CD4-positive, alpha-beta T cell treated with Interleukin-21 for 1 hour (primary cell): ENCODE measurements at regions not wholly inside any gene's neighbourhood (a gene's known extent, or its start where the extent isn't known, plus 50 kb on each side); places are given as distances from the start of the nearest gene placed in this dataset.
"Not testable (repeated sequence)": the region's sequence is repeated elsewhere in the genome, so short reads cannot be mapped to it uniquely, and the experiment has no call there.

ENCODE experiments used
- DNase-seq: peaks from one replicate; pipeline ENCODE4 v3.0.0-alpha.2; 2020

GRCh38 chr1:208475951-208476845 is 232.0 kb upstream of the PLXNA2 start:
- DNase-seq: no peak

- DNase-seq: no peak
Measured at GRCh38 chr1:208476846-208477170, 232.6 kb upstream of the PLXNA2 start.

DNA sequence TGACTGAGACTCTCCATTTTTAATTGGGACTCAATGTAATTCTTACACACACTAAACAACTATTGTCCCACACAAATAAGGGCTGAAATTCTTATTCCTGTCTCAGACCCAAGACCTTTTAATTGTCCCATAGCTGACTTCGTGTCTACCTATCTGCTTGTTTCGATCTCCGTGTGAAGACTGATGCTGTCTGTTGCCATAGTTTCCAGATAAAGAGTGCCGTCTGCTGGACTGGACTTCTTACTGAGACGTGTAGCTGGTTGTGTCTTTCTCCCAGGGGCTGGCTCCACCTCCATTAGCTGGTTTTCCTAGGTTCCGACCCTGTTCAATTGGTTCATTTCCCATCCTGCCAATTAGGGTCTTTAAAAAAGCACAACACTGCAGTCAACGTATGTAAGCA is 235.3 kb upstream of the PLXNA2 start:
- no peak for DNase-seq

- DNase-seq: no peak
Measured at GRCh38 chr1:208485512-208485911, 241.3 kb upstream of the PLXNA2 start.

GRCh38 chr1:208486677-208487076 is 242.5 kb upstream of the PLXNA2 start:
- DNase-seq: no peak

DNA sequence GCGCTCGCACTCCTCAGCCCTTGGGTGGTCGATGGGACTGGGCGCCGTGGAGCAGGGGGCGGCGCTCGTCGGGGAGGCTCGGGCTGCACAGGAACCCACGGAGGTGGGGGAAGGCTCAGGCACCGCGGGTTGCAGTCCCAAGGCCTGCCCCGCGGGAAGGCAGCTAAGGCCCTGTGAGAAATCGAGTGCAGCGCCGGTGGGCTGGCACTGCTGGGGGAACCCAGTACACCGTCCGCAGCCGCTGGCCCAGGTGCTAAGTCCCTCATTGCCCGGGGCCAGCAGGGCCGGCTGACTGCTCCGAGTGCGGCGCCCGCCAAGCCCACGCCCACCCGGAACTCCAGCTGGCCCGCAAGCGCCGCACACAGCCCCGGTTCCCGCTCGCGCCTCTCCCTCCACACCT is 244.2 kb upstream of the PLXNA2 start:
- not testable (repeated sequence) for DNase-seq

DNA sequence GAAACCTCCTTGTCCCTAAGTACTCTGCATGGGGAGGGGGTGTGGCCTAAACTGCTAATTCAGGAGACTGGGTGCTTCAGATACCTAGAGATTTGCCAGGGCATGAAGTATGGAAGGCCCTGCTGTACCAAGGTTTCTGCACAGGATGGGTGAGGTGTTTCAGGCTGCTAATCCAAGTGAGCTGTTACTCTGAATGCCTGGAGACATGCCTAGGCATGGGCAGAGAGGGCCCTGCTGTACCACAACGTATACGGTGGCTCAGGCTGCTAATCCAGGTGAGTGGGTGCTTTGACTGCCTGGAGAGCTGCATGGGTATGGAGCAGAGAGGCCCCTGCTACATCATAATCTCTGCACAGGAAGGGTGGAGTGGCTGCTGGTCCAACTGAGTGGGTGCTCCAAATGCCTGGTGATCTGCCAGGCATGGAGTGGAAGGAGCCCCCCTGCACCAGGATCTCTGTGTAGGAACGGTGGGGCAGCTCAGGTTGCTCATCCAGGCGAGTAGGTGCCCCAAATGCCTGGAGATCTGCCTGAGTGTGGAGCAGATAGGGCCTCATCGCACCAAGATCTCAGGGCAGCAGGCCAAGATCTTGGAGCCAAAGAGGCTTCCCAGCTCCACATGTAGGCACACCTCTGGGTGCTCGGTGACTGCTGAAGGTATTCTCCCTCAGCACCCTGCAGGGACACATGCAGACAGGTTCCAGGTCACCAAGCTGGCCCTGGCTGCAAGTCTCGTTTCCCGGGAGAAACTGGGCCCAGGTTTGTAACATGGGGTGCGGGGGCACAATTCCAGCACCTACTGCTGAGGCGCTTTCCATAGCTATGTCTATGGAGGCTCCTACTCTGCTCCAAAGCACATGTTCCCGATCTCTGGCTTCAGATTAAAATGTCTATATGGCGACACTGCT is 252.5 kb upstream of the PLXNA2 start:
- DNase-seq: no peak

- DNase-seq: no peak
Measured at GRCh38 chr1:208497866-208498541, 253.8 kb upstream of the PLXNA2 start.

- DNase-seq: no peak
Measured at GRCh38 chr1:208499026-208499425, 254.8 kb upstream of the PLXNA2 start.

DNA sequence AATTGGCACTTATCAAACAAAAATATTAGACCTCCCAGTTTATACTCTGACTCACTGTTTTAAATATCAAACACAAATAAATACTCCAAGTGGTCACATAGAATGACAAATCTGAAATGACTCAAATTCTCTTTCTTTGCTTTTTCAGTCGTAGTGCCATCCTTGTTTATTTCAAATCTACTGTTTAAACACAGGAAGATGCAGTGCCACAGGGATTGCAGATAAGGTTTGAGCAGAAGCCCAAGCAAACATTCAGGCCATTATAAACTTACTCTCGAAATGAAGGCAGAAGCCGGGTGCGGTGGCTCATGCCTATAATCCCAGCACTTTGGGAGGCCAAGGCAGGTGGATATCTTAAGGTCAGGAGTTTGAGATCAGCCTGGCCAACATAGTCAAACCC is 255.4 kb upstream of the PLXNA2 start:
- no peak for DNase-seq

DNA sequence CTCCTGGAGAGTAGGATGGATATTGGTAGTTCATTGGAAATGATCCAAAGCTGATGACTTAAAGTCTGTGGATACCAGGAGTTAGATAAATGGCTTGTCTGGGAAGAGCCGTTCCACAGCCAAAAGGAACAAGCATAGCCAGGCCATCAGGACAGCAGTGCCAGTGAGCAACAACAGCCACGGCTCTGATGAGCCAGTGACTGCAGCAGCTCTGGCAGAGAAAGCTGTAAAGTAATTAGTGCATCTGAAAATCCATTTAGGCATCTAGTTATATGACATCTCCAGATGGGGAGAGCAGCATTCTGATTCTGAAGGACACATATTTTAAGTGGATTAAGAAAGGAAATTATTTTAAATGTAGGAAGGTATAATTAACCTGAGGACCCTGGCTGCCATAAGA is 256.2 kb upstream of the PLXNA2 start:
- DNase-seq: no peak

DNA sequence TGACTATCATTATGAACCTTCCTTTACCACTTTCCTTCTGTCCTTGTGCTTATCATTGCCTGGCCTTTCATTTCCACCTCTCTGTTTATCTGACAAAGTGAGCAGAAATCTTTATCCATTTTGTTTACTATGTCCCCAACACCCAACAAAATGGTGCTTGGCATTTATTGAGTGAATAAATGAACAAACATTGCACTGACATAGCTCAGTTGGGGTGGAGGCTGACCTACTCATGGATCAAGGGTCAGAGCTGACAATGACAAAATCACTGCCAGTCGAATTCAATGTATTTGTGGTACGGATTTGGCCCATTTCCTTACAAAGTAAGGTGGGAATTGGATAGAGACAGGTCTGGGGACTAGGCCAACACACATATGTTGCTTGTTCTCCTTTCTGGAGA is 257.4 kb upstream of the PLXNA2 start:
- no peak for DNase-seq

DNA sequence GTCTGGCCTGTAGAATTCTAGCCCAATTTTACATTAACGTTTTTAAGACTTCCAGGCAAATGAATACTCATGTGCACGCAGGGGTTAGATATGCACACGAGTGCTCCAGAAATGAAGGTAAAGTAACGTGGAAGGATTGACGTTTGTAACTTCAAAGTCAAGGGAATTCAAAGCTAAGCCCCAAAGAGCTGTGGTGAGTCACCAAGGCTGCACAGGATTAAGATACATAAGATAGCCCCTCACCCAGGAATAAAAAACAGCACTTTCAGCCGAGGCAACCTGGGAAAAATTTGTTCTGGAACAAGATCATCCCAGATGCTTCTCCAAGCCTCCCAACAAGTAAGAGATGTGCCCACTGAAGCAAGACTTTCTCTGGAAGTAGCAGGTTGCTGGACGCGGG is 259.6 kb upstream of the PLXNA2 start:
- DNase-seq: no peak

DNA sequence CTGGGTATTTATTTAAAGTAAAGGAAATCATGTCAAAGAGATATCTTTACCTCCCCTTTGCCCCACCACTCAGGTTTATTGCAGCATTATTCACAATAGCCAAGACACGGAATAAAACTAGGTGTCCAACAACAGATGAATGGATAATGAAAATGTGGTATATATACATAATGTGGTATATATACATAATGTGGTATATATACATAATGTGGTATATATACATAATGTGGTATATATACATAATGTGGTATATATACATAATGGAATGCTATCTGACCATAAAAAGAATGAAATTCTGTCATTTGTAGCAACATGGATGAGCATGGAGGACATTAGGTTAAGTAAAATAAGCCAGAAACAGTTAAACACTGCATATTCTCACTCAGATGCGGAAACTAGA is 262.6 kb upstream of the PLXNA2 start:
- no peak for DNase-seq

DNA sequence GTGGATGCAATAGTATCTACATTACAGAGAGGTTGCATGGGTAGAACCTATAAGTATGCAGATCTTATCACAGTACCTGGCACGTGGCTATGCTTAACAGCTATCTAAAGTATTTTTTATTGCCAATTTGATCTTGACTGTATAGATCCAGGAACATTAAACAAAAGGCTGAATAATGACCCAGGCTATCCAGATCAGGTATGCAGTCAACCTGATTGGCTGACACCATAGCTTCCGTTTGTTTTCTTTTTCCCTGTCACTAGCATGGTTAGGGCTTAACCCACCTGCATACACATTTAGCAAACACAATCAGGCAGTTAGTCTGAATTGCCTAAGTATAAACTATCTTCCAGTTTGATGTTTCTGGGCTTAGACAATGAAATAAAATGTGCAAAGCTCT is 264.9 kb upstream of the PLXNA2 start:
- no peak for DNase-seq

- DNase-seq: no peak
Measured at GRCh38 chr1:208510192-208510952, 266.2 kb upstream of the PLXNA2 start.

DNA sequence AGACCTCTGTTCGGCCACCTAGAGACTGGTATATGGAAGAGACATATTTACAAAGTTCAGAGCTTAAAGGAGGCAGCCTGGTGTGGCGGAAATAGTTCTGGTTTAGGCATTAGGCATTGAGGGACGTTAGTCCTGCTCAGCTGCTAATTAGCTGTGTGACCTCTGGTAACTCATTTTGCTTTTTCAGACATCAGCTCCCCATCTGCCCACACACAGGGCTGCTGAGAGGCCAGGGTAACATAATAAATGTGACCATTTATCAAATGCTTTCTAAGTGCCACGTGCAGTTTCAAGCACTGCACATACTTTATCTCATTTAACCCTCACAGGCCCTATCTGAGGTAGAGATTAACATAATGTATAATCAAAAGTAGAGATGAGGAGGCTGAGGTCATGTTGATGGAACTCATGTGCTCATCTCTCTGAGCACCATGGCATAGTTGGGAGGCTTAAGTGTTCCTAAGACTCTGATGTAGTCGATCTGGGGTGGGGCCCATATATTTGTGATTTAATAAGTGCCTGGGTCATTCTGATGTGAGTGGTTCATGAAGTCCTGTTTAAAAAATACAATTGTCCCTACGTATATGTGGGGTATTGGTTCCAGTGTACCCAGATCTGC is 267.2 kb upstream of the PLXNA2 start:
- DNase-seq: no peak

GRCh38 chr1:208513799-208514198 is 269.6 kb upstream of the PLXNA2 start:
- DNase-seq: no peak

DNA sequence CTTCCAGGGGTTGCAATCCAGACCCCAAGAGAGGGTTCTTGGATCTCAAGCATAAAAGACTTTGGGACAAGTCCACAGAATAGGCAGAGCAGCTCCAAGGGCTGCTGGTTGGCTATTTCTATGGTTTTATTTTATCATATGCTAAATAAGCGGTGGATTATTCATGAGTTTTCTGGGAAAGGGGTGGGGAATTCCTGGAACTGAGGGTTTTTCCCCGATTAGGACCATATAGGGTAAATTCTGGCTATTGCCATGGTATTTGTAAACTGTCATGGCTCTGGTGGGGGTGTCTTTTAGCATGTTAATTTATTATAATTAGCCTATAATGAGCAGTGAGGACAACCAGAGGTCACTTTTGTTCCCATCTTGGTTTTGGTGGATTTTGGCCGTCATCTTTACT is 270.9 kb upstream of the PLXNA2 start:
- DNase-seq: no peak

GRCh38 chr1:208516780-208517179 is 272.6 kb upstream of the PLXNA2 start:
- no peak for DNase-seq

DNA sequence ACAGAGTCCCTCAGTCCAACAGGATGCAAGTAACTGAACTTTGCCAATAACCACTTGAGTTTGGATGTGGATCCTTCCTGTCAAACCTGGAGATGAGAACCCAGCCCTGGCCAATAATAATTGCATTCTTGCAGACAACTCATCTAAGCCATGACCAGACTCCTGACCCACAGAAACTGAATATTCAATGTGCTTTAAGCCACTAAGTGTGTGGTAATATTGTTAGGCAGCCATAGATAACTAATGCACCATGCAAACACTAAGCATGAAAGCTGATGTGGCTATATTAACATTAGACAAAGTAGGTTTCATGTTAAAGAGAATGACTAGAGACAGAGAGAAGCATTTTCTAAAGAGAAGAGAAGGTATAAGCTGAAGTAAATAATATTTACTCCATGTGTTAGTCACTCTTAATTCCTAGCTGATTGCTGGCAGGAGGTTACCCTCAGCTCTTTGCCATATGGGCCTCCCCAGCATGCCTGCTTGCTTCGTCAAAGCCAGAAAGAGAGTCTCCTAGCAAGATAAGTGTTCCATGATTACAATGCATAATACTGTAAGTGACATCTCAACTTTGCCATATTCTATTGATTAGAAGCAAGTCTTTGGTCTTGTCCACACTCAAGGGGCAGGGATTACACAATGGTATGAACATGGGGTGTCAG is 276.4 kb upstream of the PLXNA2 start:
- no peak for DNase-seq

DNA sequence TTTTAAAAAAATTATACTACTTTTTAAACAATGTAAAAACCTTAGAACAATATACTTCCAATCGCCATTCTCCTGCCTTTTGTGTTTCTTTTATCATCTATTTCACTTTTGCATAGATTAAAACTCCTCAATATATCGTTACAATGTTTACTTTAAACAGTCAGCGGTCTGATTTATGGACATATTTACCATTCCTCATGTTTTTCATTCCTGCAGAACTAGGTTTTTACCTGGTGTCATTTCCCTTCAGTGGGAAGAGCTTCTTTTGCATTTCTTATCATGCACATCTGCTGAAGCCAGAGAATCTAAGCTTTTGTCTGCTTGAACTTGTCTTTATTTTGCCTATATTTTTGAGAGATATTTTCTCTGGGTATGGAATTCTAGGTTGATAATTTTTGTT is 277.4 kb upstream of the PLXNA2 start:
- no peak for DNase-seq
